Renal cortex interstitium (tissue), 11 donors: ENCODE measurements at regions not wholly inside any gene's neighbourhood (a gene's known extent, or its start where the extent isn't known, plus 50 kb on each side); places are given as distances from the start of the nearest gene placed in this dataset.
"Not testable (repeated sequence)": the region's sequence is repeated elsewhere in the genome, so short reads cannot be mapped to it uniquely, and the experiment has no call there.

Source experiments
- DNase-seq, 11 donors: peaks; one replicate each; pipeline ENCODE4 v3.0.0-alpha.2; 2013; ENCODE audit warnings: low read depth in 9 of 11, low spot score in 4 of 11; ENCODE audit errors: extremely low read depth in 1 of 11

DNA sequence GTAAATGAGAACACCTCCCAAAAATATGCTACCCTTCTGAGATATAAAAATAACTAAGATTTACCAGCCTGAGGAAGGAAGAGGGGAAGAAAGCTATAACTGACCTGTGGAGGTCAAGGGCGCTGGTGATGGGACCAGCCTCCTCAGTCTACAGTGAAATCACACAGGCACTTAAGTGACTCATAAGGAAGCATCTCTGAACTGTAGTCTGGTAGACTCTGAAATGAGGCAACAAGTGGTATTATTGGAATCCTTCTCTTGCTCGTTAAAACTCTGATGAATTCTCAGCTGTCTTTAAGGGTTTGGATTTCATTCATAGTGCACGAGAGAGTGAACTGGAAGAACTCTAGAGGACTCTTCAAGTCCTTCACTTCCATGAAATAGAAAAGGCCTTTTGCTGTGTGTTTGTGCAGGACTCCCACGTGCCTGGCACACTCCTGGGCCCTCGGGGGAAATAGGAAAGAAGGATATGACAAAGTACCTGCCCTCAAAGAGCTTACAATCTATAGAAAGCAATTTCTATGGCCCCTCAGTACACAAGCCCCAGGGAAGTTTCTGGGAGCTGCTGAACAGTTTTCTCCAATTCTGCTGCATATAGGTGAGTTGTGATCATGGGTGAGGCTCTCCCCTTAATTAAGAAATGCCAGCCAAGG is 231.8 kb upstream of the RREB1 start:
- no peak for DNase-seq

DNA sequence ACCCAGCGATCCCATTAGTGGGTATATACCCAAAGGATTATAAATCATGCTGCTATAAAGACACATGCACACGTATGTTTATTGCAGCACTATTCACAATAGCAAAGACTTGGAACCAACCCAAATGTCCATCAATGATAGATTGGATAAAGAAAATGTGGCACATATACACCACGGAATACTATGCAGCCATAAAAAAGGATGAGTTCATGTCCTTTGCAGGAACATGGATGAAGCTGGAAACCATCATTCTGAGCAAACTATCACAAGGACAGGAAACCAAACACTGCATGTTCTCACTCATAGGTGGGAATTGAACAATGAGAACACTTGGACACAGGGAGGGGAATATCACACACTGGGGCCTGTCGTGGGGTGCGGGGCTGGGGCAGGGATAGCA is 230.0 kb upstream of the RREB1 start:
- DNase-seq, result not testable (repeated sequence)

DNA sequence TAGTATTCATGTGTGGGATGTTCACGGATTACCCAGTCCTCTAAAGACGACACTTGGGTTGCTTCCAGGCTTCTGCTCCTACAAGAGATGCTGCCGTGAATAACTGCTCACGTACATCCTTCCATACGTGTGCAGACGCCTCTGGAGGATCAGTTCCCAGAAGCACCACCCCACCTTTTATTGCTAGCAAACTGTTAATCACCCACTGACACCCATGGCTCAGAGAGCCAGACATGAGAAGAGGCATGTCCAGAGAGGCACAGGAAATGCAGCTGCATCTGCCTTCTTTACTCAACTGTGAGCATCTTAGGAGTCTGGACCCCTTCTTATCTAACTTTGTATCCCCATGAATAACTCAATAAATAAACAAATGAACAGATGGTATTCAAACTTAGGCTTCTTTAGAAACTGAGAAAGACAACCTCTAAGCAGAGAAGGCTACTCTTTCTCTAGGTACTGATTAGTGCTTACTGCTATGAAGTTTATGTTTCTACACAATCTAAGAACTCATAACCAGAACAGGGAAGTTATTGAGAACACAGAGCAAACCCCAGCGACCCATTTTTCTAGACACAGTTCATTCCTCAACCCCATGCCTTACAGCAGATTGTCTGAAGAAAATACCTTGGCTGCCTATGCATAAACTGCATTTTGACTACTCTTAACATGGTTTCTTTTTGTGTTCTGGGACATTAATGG is 228.7 kb upstream of the RREB1 start:
- no peak for DNase-seq

DNA sequence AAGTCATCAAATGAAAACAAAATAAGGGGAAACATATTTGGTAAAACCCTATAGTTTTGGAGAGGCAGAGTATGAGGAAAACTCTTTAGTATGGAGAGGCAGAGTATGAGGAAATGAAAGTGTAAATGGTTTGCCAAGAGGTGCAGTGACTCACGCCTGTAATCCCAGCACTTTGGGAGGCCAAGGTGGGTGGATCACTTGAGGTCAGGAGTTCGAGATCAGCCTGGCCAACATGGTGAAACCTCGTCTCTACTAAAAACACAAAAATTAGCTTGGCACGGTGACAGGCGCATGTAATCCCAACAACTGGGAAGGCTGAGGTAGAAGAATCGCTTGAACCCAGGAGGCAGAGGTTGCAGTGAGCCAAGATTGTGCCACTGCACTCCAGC is 228.2 kb upstream of the RREB1 start:
- DNase-seq, result not testable (repeated sequence)

DNA sequence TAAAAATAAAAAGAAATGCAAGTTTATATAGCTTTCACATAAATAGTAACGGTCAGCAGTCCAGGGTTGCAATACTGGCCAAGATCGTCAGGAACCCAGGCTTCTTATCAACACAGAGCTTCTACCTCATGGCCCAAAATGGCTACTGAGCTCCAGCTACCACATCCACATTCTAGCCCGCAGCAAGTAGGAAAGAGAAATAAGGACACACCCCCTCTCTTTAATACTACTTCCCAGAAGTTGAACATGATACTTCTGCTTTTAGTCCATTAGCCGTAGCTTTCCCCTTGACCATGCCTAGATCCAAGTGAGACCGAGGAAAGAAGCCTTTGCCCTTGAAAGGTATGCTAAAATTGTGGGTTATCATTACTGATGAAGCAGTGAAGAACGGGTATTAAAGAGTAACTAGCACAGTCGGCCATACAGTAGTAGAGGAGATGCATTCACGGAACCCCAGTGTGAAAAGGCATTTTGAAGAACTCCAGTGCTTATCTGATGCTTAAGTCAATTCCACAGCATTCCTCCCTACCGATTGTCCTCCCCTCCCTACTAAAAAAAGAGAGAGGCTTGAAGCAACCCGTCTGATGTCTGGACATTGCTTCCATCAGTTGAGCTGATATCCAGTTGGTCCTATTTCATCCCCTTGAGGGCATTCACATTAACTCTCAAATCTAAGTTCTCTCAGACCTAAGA is 226.9 kb upstream of the RREB1 start:
- DNase-seq, result no peak

DNA sequence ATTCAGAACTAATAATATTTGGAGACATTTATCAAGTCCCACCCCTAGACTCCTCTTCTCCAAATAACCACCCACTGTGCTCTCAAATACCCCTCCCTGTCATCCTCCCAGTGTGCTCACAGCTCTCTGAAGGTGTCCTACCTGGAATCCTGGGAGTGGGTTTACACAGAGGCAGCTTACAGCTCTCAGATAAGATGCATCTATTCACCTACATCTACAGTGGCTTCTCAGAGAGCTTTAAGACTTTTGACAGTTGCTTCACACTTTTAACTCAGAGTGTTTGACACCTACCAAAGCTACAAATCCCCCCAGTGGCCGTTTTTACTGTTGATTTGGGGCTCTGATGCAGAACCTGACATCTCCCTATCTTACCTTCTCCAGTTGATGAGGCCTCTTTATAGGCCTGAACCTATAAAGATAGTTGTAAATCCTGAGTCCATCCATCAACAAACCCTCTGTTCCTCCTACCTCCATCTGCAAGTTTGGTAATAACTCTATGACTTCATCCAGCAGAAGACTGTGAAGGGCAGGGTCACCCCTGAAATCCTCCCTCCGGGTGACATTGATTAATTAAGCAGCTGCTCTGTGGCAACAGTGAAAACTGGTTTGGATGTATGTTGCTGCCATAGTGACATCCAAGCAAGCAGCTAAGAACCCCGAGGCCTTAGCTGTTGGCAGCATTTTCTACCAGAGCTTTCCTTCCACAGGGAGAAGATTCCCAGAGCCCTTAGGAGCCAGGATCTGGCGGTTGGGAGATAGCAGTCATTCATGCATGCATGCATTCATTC is 226.1 kb upstream of the RREB1 start:
- DNase-seq, result peak in 1 of 11 donors; percentile 24

DNA sequence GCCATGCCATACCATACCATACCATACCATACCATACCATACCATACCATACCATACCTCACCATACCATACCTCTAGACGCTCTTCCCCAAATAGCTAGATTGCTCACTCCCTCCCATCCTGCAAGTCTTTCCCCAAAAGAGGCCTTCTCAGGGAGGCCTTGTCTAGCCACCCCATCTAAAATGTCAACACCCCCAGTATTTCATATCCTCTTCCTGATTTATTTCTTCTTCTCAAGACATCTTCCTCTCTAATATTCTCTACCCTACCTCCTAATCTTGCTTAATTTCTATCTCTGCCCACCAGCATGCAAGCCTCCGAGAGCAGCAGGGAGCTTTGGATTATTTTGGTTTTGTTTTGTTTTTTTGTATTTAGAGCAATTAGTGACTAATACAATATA is 225.2 kb upstream of the RREB1 start:
- DNase-seq, result no peak

DNA sequence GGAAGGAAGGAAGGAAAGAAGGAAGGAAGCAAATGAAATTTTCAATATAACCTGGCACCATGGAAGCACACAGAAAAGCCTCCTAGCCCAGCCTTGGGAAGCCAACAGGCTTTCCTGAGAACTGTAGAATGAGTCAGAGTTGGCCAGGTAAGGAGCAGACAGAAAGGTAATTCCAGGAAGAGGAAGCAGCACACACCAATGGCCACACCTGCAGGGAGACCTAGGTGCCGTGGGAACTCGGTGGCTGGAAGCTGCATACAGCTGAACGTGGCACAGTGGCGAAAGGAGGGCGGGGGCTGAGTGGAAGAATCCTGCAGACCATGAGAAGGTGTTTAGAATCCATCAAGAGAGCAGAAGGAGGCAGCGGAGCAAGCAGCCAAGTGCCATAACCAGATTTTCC is 224.8 kb upstream of the RREB1 start:
- DNase-seq, result no peak

DNA sequence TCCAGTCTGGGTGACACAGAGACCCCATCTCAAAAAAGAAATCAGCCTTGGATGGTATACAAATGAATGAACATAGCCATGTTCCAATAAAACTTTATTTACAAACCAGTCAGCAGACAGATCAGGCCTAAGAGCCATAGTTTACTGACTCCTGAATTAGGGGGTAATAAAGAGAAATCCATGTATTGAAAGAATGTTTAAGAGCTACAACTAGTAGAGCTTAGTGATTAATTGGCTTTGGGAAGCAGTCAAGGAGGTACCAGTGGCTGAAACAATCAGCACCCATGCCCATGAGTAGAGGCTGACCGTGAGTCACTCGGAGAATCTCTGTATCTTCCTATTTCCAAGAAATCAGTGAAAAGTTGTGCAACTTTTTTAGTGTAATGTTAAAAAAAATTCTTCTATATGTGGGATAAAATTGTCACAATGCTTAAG is 223.6 kb upstream of the RREB1 start:
- DNase-seq, result no peak

DNA sequence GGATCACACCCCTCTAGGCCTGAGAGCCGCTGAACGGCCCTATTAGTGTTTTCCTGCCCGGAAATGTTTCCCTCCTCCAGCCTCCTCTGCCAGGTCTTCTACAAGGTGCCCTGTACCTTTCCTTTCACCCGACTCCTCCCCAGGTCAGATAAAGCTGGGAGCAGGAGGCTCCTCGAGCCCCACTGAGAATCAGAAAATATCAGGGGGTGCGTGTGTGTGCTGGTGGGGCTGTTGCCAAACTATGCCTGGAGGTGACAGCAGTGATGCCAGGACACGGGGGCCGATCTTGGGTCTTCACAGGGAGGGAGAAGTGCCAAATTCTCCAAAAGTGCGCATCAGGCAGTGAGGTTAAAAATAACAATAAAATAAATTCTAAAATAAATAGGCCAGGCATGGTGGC is 222.8 kb upstream of the RREB1 start:
- no peak for DNase-seq

DNA sequence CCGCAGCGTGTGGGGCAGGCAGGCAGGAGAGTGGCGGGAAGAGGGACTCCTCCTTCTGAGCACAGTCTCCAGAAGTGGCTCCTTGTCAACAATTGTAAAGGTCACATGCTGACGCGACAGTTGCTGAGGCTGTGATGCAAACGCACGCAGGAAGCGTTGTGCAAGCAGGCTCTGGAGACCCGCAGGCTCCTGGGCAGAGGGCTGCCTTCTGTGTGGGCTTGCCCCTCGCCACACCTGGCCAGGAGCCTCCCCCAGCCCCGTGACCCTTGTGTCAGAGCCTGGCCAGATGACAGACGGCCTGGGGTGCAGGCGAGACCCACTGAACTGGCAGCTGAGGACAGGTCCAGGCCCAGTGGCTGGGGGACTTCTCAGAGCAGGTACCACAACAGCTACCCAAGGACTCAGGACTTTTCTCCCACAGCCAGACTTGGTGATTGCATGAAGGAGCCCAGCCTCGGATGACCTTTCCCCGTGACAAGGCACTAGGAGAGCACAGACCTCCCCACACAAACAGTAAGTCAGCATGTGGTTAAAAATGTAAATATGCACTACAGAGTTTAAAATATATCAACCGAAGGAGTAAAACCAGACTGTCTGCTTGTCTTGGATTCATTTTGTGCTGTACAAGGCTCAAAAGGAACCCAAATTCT is 222.1 kb upstream of the RREB1 start:
- DNase-seq, result no peak

DNA sequence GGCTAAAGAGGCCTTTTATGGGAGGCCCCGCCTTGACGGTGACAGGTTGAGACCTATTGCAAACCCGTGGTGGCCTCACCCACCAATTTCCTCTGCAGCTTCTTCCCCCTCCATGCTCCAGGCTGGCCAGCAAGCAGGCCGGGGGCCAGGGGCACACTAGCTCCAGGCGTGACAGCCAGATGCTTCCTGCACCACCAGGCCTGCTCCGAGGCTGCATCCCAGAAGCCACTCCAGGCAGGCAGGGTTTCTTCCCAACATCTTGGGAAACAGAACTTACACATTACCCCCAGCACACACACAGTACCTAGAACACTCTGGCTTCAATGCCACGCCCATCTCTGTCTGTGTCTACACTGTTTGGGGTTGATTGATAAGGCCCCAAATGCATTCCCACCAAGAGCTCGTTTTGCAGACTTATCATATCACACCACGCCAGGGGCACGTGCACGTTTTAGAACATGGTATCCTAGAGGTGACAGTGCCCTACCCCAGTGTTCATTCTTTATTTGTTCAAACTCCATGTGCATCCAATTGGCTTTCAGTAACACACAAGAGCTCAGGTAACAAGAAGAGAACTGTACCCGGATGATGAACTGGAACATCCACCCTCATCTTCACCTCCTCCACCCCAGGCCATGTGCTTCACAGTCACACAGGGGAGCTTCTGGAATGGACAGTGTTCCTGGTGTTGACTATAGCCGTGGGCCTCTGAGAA is 221.4 kb upstream of the RREB1 start:
- no peak for DNase-seq

DNA sequence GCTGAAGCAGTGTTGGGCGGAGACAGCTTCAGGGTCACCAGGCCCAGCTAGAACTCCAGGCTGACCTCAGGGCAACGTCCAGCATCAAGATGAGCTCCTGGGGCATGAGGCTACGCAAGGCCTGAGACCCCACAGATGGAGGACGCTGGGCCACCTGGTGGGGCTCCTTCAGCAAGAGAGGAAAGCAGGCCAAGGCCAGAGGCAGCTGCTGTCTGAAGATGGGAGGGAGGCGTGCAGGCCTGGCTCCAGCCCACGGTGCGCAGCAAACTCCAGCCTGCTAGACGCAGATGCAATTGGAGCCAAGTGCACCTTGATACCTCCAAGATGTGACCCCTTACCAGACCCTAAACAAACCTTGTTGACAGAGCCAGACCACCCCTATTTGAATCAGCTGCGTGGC is 220.9 kb upstream of the RREB1 start:
- no peak for DNase-seq

DNA sequence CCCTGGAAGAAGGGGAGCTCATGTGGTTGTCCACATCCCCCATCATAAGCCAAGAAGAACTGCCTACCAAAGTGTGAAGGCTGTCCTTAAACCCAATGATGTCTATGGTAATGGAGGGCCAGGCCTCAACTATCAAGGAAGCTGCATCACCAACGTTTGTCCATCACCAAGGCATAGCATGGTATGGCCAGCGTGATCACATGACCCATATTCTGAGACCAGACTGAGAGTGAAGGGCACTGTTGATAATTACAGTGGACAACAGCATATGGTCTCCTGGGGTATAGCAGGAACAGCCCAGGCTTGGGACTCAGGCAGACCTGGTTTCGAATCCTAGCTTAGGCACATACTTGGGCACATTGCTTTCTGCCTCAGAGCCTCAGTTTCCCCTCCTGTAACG is 218.2 kb upstream of the RREB1 start:
- DNase-seq, result no peak

DNA sequence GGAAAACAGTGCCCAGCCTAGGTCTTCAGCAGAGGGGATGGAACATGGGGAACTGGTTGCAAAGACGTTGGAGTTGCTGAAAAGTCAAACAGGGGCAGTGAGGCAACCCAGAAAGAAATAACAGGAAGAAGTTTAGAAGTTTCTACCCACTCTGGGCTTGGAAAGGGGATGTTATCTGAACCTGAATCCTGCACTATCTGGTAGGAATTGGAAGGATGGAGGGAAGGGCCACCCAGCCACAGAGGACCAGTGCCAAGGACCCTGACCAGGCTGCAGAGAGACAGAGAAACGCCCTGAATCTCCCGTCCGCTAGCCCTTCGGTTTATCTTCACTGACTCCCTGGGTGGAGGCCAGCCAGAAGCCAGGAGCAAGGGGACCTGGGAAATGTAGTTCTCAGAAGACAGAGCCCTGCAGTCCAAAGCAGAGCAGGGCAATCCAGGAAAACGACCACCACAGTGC is 217.3 kb upstream of the RREB1 start:
- DNase-seq, result no peak

DNA sequence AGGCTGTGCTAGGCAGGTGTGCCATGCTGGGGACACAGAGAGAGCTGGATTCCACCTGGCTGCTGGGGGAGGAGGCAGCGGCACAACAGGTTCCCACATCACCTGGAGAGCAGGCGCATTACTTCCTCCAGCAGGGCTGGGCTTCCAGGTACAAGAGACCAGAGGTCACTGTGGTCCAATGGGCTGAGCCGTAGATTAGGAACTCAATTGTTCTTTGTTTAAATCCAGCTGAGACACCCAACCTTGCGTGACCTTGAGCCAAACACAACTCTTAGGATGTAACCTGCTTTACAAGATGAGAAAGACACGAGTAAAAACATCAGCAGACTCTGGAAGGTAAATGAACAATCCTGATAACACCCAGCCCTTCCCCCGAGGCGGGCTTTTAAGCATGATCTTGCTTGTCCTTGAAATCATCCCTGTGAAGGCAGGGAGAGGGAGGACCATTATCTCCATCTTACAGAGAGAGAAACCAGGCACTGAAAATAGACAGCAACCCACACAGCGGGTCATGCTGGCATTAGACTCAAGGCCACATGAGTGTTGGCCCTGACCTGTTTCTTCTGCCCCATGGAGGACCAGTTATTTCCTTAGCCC is 216.5 kb upstream of the RREB1 start:
- no peak for DNase-seq

DNA sequence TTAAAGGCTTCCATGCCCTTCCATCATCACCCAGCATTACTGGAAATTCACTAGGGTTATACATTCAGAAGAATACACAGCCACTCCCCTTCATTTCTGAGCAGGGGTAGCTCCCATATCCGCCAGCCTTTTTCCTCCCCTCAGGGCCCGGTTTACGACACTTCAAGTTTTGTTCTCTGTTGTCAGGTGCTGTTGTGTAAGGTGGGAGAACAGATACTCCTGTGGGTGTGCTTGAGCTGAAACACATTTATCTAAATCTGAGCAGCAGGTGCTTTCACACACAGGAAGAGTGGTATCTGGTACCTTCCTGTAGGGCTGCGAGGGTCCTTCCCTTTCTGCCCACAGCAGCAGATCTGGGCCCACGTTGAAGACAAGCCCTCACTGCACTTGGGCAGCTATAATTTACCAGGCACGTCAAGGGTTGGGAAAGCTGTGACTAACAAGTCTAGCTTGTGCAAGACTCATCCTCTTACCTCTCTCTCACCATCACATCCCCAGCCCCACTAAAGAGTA is 215.8 kb upstream of the RREB1 start:
- no peak for DNase-seq
